ENCODE measurements at regions not wholly inside any gene's neighbourhood (a gene's known extent, or its start where the extent isn't known, plus 50 kb on each side); places are given as distances from the start of the nearest gene placed in this dataset.

DNA sequence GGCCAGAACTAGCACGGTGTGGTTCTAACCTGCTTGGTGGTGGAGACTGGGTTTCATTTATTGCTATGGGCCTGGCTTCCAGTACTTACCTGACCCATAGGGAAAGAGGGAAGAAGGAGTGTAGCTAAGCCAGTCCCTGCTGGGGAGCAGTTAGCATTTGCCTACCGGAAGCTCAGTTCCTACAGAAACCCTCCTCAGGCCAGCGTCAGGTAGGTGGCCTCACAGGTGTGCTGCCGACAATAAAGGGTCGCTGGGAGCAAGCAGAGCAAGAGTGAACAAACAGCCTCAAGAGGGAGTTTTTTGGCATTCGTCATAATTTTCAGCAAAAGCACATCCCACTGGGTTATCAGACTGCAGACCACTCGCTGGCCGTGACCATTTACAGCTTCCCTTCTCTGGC lies 740.6 kb upstream of the TENM3 start:
- Histone ChIP-seq H3K36me3 (no peaks in the 10 kb centered on the region), H3K4me1 (no peaks in the 10 kb centered on the region), H3K27me3 (no peaks in the 10 kb centered on the region), H3K27ac (no peak overlapping the region), H3K9me3 (no peaks in the 10 kb centered on the region), H3K4me3 (replicated peaks in 1 of 3) (no peak overlapping the region)
- DNase-seq: no peak
- WGBS, 2 donors: 82 to 91% methylated on average over 8 of the region's 8 CpGs
- intact Hi-C loops (cut with DNase I): no loop called here
- no peak for TF ChIP-seq POLR2A (IDR thresholded peaks at IDR 0.05)
- TF ChIP-seq, protein P1, sequence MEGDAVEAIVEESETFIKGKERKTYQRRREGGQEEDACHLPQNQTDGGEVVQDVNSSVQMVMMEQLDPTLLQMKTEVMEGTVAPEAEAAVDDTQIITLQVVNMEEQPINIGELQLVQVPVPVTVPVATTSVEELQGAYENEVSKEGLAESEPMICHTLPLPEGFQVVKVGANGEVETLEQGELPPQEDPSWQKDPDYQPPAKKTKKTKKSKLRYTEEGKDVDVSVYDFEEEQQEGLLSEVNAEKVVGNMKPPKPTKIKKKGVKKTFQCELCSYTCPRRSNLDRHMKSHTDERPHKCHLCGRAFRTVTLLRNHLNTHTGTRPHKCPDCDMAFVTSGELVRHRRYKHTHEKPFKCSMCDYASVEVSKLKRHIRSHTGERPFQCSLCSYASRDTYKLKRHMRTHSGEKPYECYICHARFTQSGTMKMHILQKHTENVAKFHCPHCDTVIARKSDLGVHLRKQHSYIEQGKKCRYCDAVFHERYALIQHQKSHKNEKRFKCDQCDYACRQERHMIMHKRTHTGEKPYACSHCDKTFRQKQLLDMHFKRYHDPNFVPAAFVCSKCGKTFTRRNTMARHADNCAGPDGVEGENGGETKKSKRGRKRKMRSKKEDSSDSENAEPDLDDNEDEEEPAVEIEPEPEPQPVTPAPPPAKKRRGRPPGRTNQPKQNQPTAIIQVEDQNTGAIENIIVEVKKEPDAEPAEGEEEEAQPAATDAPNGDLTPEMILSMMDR (IDR thresholded peaks at IDR 0.05): no peak

DNA sequence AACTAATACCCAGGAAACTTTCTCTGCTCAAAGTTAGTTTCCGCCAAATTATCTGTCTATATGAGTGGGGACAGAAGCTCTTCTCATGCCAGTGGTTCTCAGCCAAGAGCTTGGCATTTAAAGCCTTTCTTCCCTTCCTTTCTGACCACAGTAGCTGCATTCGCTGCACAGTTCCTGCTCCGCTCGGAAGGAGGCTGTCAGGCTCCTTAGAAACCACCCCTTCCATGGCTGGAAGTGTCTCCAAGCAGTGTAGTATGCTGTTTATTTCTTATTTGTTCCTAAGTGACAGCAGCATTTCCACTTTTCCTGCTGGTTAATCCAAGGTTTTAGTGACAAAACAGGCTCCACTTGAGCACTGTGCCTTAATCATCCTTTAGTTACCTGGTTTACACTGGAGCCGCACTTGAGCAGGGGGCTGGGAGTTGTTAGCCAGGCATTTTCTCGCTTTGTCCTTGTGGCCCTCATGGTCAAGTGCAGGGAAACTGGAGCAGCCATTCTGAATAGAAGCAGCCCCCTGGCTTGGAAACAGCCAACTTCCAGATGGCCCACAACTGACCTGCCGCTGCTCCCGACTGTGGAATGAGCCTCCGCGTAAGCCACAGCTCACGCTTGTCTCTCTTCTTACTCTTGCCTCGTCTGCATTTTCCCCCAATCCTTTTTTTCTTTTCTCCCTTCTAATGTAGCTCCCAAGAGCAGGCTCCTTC lies 739.4 kb upstream of the TENM3 start:
- no peak overlapping the region for H3K4me3 ChIP-seq (replicated peaks in 1 of 3)
- H3K9me3 ChIP-seq: no peaks in the 10 kb centered on the region
- H3K36me3 ChIP-seq: no peaks in the 10 kb centered on the region
- intact Hi-C loops (cut with DNase I): no loop called here
- 51 to 53% methylated on average over 12 of the region's 12 CpGs for WGBS, 2 donors
- H3K27me3 ChIP-seq: no peaks in the 10 kb centered on the region
- DNase-seq: no peak
- no peak for TF ChIP-seq POLR2A (IDR thresholded peaks at IDR 0.05)
- TF ChIP-seq, protein P1 (IDR thresholded peaks at IDR 0.05): no peak
- no peak overlapping the region for H3K27ac ChIP-seq
- no peaks in the 10 kb centered on the region for H3K4me1 ChIP-seq

DNA sequence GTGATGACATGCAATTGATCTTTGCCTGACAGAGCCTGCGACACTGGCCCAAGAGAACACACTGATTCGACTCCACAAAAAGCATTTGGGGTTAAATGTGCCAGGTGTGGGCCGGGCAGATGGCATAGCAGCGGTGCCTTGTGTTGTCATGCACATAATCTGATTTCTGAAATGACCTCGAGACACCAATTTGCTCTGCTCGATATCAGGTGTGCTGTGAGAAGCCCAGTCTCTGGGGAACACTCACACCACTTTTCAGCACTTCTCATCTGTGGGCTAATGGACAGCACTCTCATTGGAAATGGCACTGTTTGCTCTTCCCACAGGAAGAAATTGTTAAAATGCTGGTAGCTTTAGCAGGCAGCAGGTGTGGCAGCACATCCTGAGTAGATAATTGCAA lies 738.3 kb upstream of the TENM3 start:
- intact Hi-C loops (cut with DNase I): no loop called here
- H3K27ac ChIP-seq: no peak overlapping the region
- TF ChIP-seq POLR2A (IDR thresholded peaks at IDR 0.05): no peak
- TF ChIP-seq, protein P1 (IDR thresholded peaks at IDR 0.05): no peak
- no peak for DNase-seq
- no peaks in the 10 kb centered on the region for H3K9me3 ChIP-seq
- H3K4me1 ChIP-seq: no peaks in the 10 kb centered on the region
- 71 to 73% methylated on average over 6 of the region's 6 CpGs for WGBS, 2 donors
- no peaks in the 10 kb centered on the region for H3K27me3 ChIP-seq
- no peak overlapping the region for H3K4me3 ChIP-seq (replicated peaks in 1 of 3)
- no peaks in the 10 kb centered on the region for H3K36me3 ChIP-seq

DNA sequence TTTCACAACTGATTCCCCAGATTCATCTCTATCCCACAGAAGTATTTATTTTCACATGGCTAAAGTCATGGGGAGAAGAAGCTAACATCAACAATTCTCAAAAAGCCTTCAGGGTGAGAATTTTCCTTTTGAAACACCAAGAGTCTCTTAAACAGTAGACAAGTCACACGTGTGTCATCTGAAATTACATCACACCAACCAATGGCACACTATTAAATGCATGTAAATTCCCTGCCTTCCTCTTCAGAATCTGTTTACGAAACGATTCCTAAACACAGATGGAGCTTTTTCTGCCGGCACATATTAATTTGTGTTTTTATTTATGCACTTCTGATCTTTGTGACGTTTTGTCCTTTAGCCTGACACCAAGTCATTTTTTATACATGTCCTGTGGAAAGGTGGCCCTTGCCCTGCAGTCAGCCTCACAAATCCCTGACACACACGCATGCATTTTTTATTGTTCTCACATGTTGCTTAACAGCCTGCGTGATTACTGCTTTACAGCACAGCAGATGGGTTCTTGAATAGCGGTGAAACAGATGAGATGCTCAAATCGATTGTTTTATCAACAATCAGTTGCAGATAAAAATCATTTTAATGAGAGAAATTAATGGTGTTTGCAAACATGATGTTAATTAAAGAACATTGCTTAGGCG lies 735.9 kb upstream of the TENM3 start:
- WGBS, 2 donors: 81 to 87% methylated on average over 10 of the region's 10 CpGs
- Histone ChIP-seq H3K27me3 (no peaks in the 10 kb centered on the region), H3K27ac (no peak overlapping the region), H3K4me1 (no peaks in the 10 kb centered on the region), H3K9me3 (no peaks in the 10 kb centered on the region), H3K4me3 (replicated peaks in 1 of 3) (no peak overlapping the region), H3K36me3 (no peaks in the 10 kb centered on the region)
- DNase-seq: no peak
- intact Hi-C loops (cut with DNase I): no loop called here
- TF ChIP-seq, protein P1 (IDR thresholded peaks at IDR 0.05): no peak
- TF ChIP-seq POLR2A (IDR thresholded peaks at IDR 0.05): no peak

DNA sequence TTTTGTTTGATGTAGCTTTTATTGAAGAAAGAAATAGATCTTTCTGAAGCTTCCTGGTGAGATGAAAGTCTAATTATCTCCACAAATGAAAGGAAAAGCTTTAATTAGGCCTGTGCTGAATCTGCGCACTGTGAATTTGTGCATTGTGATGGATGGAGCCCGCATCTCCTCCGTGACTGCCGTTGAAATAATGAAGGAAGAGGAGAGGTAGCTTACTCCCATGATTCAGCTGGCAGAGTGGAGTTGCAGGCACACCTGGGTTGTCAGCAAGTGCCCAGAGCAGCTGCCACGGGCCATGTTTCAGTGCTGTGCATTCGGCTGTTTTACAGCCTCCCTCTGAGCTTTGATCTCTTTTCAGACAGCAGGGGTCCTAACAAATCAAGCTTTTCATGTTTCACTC lies 735.3 kb upstream of the TENM3 start:
- no peak overlapping the region for H3K27ac ChIP-seq
- no peak for TF ChIP-seq POLR2A (IDR thresholded peaks at IDR 0.05)
- TF ChIP-seq, protein P1 (IDR thresholded peaks at IDR 0.05): no peak
- intact Hi-C loops (cut with DNase I): no loop called here
- WGBS, 2 donors: 77 to 85% methylated on average over 6 of the region's 6 CpGs
- no peak for DNase-seq
- no peaks in the 10 kb centered on the region for H3K27me3 ChIP-seq
- no peaks in the 10 kb centered on the region for H3K36me3 ChIP-seq
- H3K4me1 ChIP-seq: no peaks in the 10 kb centered on the region
- no peaks in the 10 kb centered on the region for H3K9me3 ChIP-seq
- no peak overlapping the region for H3K4me3 ChIP-seq (replicated peaks in 1 of 3)
